ENCODE measurements at regions not wholly inside any gene's neighbourhood (a gene's known extent, or its start where the extent isn't known, plus 50 kb on each side); places are given as distances from the start of the nearest gene placed in this dataset.

DNA sequence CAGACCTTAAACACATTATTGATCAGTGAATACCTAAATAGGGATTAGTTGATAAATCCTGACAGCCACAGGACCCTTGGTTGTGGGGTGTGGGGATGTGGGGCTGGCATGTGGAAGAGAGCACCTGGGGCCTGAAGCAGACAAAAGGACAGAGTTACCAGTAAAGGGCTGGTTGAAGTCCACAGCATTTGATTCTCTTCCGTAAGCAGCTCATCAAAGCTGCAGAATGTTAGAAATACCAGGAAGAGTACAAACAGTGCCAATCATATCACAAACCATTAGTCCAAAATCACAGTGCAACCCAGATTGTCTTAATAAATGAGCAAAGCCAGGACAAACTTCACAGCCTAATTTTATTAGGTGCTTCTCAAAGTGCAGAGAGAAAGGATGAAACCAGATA, 92.5 kb upstream of the KL start:
- no peak overlapping the region for H3K27ac ChIP-seq (ENCODE audit: insufficient read depth in 1 of 2, low read depth in 1 of 2, low read length in 2 of 2, poor library complexity in 1 of 2, severe bottlenecking in 2 of 2)
- 100% methylated on average over 1 of the region's 1 CpG for WGBS (ENCODE audit: insufficient coverage)
- H3K4me1 ChIP-seq (ENCODE audit: control extremely low read depth in 1 of 4, control insufficient read depth in 4 of 4, insufficient read depth in 4 of 4, low read length in 3 of 4), result no peaks in the 10 kb centered on the region
- H3K27me3 ChIP-seq (replicated peaks in 2 of 5; ENCODE audit: control insufficient read depth in 4 of 5, insufficient read depth in 5 of 5, low read length in 4 of 5), result no peaks in the 10 kb centered on the region
- POLR2A ChIA-PET, result no interaction called here
- DNase-seq, result no peak
- no peak overlapping the region for H3K4me3 ChIP-seq (ENCODE audit: control insufficient read depth in 1 of 7, extremely low read depth in 1 of 7, insufficient read depth in 4 of 7, low read depth in 2 of 7, low read length in 6 of 7)
- peaks cover 0 to 3% (median 0%) of the 10 kb centered on the region in 5 experiments for H3K9me3 ChIP-seq (ENCODE audit: control extremely low read depth in 1 of 5, control insufficient read depth in 4 of 5, insufficient read depth in 2 of 5, low read depth in 1 of 5, low read length in 4 of 5)
- H3K36me3 ChIP-seq (ENCODE audit: control insufficient read depth in 4 of 4, insufficient read depth in 4 of 4, low read length in 3 of 4), result no peaks in the 10 kb centered on the region
- CTCF ChIA-PET, result interaction anchor here (1.5 to 2.2 kb wide), 2 partner anchors 10 to 13 kb away, joined by 4 to 7 read pairs; no protein-coding TSS in a partner anchor

- Histone ChIP-seq H3K4me1 (ENCODE audit: control extremely low read depth in 1 of 4, control insufficient read depth in 4 of 4, insufficient read depth in 4 of 4, low read length in 3 of 4) (no peaks in the 10 kb centered on the region), H3K27ac (ENCODE audit: insufficient read depth in 1 of 2, low read depth in 1 of 2, low read length in 2 of 2, poor library complexity in 1 of 2, severe bottlenecking in 2 of 2) (no peak overlapping the region), H3K4me3 (ENCODE audit: control insufficient read depth in 1 of 7, extremely low read depth in 1 of 7, insufficient read depth in 4 of 7, low read depth in 2 of 7, low read length in 6 of 7) (no peak overlapping the region), H3K27me3 (replicated peaks in 2 of 5; ENCODE audit: control insufficient read depth in 4 of 5, insufficient read depth in 5 of 5, low read length in 4 of 5) (no peaks in the 10 kb centered on the region), H3K36me3 (ENCODE audit: control insufficient read depth in 4 of 4, insufficient read depth in 4 of 4, low read length in 3 of 4) (no peaks in the 10 kb centered on the region), H3K9me3 (ENCODE audit: control extremely low read depth in 1 of 5, control insufficient read depth in 4 of 5, insufficient read depth in 2 of 5, low read depth in 1 of 5, low read length in 4 of 5) (peaks cover 0 to 5% (median 0%) of the 10 kb centered on the region in 5 experiments)
- WGBS (ENCODE audit: insufficient coverage), result 79% methylated on average over 3 of the region's 3 CpGs
- no peak for DNase-seq
- CTCF ChIA-PET, result interaction anchor here (2.2 kb wide), 1 partner anchor 11 kb away, joined by 7 read pairs; no protein-coding TSS in a partner anchor
- POLR2A ChIA-PET, result no interaction called here
Observed at GRCh38 chr13:32924886-32925285, 91.3 kb upstream of the KL start.

DNA sequence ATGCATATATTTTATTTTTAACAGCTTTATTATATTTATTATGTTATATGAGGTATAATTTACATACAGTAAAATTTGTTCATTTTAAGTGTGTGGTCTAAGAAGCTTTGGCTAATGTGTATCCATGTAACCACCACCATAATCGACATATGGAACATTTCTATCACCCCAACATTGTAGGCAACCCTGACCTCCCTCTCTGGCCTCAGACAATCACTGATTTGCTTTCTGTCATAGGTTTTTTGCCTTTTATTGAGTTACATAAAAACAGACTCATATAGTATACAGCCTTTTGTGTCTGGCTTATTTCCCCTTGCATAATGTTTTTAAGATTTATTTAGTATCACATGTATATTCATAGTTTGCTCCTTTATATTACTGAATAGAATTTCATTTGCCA, 90.7 kb upstream of the KL start:
- no CpG with 5 or more reads among the region's 1 CpG for WGBS (ENCODE audit: insufficient coverage)
- ChIA-PET CTCF (interaction anchor here (2.2 kb wide), 1 partner anchor 12 kb away, joined by 7 read pairs; no protein-coding TSS in a partner anchor), POLR2A (no interaction called here)
- no peak overlapping the region for H3K27ac ChIP-seq (ENCODE audit: insufficient read depth in 1 of 2, low read depth in 1 of 2, low read length in 2 of 2, poor library complexity in 1 of 2, severe bottlenecking in 2 of 2)
- H3K9me3 ChIP-seq (ENCODE audit: control extremely low read depth in 1 of 5, control insufficient read depth in 4 of 5, insufficient read depth in 2 of 5, low read depth in 1 of 5, low read length in 4 of 5), result peaks cover 0 to 5% (median 0%) of the 10 kb centered on the region in 5 experiments
- H3K4me3 ChIP-seq (ENCODE audit: control insufficient read depth in 1 of 7, extremely low read depth in 1 of 7, insufficient read depth in 4 of 7, low read depth in 2 of 7, low read length in 6 of 7), result no peak overlapping the region
- no peaks in the 10 kb centered on the region for H3K27me3 ChIP-seq (replicated peaks in 2 of 5; ENCODE audit: control insufficient read depth in 4 of 5, insufficient read depth in 5 of 5, low read length in 4 of 5)
- no peak for DNase-seq
- H3K4me1 ChIP-seq (ENCODE audit: control extremely low read depth in 1 of 4, control insufficient read depth in 4 of 4, insufficient read depth in 4 of 4, low read length in 3 of 4), result no peaks in the 10 kb centered on the region
- no peaks in the 10 kb centered on the region for H3K36me3 ChIP-seq (ENCODE audit: control insufficient read depth in 4 of 4, insufficient read depth in 4 of 4, low read length in 3 of 4)

GRCh38 chr13:32932376-32932775, 83.8 kb upstream of the KL start:
- Histone ChIP-seq H3K27me3 (replicated peaks in 2 of 5; ENCODE audit: control insufficient read depth in 4 of 5, insufficient read depth in 5 of 5, low read length in 4 of 5) (no peaks in the 10 kb centered on the region), H3K4me1 (ENCODE audit: control extremely low read depth in 1 of 4, control insufficient read depth in 4 of 4, insufficient read depth in 4 of 4, low read length in 3 of 4) (no peaks in the 10 kb centered on the region), H3K36me3 (ENCODE audit: control insufficient read depth in 4 of 4, insufficient read depth in 4 of 4, low read length in 3 of 4) (no peaks in the 10 kb centered on the region), H3K4me3 (ENCODE audit: control insufficient read depth in 1 of 7, extremely low read depth in 1 of 7, insufficient read depth in 4 of 7, low read depth in 2 of 7, low read length in 6 of 7) (no peak overlapping the region), H3K27ac (ENCODE audit: insufficient read depth in 1 of 2, low read depth in 1 of 2, low read length in 2 of 2, poor library complexity in 1 of 2, severe bottlenecking in 2 of 2) (no peak overlapping the region), H3K9me3 (ENCODE audit: control extremely low read depth in 1 of 5, control insufficient read depth in 4 of 5, insufficient read depth in 2 of 5, low read depth in 1 of 5, low read length in 4 of 5) (peaks cover 0 to 3% (median 0%) of the 10 kb centered on the region in 5 experiments)
- CTCF ChIA-PET, result no interaction called here
- WGBS (ENCODE audit: insufficient coverage), result no CpG with 5 or more reads among the region's 2 CpGs
- no peak for DNase-seq
- POLR2A ChIA-PET, result no interaction called here

GRCh38 chr13:32936716-32937115, 79.5 kb upstream of the KL start:
- Histone ChIP-seq H3K27ac (ENCODE audit: insufficient read depth in 1 of 2, low read depth in 1 of 2, low read length in 2 of 2, poor library complexity in 1 of 2, severe bottlenecking in 2 of 2) (no peak overlapping the region), H3K9me3 (ENCODE audit: control extremely low read depth in 1 of 5, control insufficient read depth in 4 of 5, insufficient read depth in 2 of 5, low read depth in 1 of 5, low read length in 4 of 5) (peaks cover 0 to 2% (median 0%) of the 10 kb centered on the region in 5 experiments), H3K4me1 (ENCODE audit: control extremely low read depth in 1 of 4, control insufficient read depth in 4 of 4, insufficient read depth in 4 of 4, low read length in 3 of 4) (peaks cover 8 to 24% (median 19%) of the 10 kb centered on the region in 4 experiments), H3K27me3 (replicated peaks in 2 of 5; ENCODE audit: control insufficient read depth in 4 of 5, insufficient read depth in 5 of 5, low read length in 4 of 5) (no peaks in the 10 kb centered on the region), H3K36me3 (ENCODE audit: control insufficient read depth in 4 of 4, insufficient read depth in 4 of 4, low read length in 3 of 4) (no peaks in the 10 kb centered on the region), H3K4me3 (ENCODE audit: control insufficient read depth in 1 of 7, extremely low read depth in 1 of 7, insufficient read depth in 4 of 7, low read depth in 2 of 7, low read length in 6 of 7) (no peak overlapping the region)
- ChIA-PET CTCF (no interaction called here), POLR2A (no interaction called here)
- DNase-seq, result no peak
- WGBS (ENCODE audit: insufficient coverage), result no CpG with 5 or more reads among the region's 3 CpGs

DNA sequence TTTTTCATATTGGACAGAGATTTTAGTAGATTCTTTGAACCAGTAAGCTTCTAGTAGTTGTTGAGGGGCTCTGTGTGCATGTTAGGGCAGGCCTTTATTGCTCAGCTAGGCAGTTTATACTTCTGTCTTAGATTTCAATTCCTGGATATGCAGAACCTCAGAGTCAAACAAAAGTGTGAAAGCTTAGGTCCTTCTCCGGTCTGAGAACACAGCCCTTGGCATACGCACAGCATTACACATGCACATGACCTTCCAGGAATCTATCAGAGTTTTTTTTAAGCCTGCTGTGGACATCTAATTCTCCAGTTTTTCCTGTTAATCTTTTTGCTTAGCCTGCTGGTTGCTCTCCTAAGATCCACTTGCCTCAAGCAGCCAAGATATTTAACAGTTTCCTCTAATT, 77.9 kb upstream of the KL start:
- H3K4me3 ChIP-seq (ENCODE audit: control insufficient read depth in 1 of 7, extremely low read depth in 1 of 7, insufficient read depth in 4 of 7, low read depth in 2 of 7, low read length in 6 of 7), result no peak overlapping the region
- H3K27ac ChIP-seq (ENCODE audit: insufficient read depth in 1 of 2, low read depth in 1 of 2, low read length in 2 of 2, poor library complexity in 1 of 2, severe bottlenecking in 2 of 2), result no peak overlapping the region
- H3K36me3 ChIP-seq (ENCODE audit: control insufficient read depth in 4 of 4, insufficient read depth in 4 of 4, low read length in 3 of 4), result no peaks in the 10 kb centered on the region
- POLR2A ChIA-PET, result interaction anchor here (0.6 kb wide), 1 partner anchor 292 kb away, joined by 3 read pairs; no protein-coding TSS in a partner anchor
- H3K27me3 ChIP-seq (replicated peaks in 2 of 5; ENCODE audit: control insufficient read depth in 4 of 5, insufficient read depth in 5 of 5, low read length in 4 of 5), result no peaks in the 10 kb centered on the region
- CTCF ChIA-PET, result interaction anchor here (1.4 kb wide), 1 partner anchor 9 kb away, joined by 5 read pairs; no protein-coding TSS in a partner anchor
- 89% methylated on average over 2 of the region's 2 CpGs for WGBS (ENCODE audit: insufficient coverage)
- H3K9me3 ChIP-seq (ENCODE audit: control extremely low read depth in 1 of 5, control insufficient read depth in 4 of 5, insufficient read depth in 2 of 5, low read depth in 1 of 5, low read length in 4 of 5), result peaks cover 0 to 2% (median 0%) of the 10 kb centered on the region in 5 experiments
- H3K4me1 ChIP-seq (ENCODE audit: control extremely low read depth in 1 of 4, control insufficient read depth in 4 of 4, insufficient read depth in 4 of 4, low read length in 3 of 4), result peaks cover 9 to 24% (median 20%) of the 10 kb centered on the region in 4 experiments
- no peak for DNase-seq

- Histone ChIP-seq H3K27ac (ENCODE audit: insufficient read depth in 1 of 2, low read depth in 1 of 2, low read length in 2 of 2, poor library complexity in 1 of 2, severe bottlenecking in 2 of 2) (no peak overlapping the region), H3K36me3 (ENCODE audit: control insufficient read depth in 4 of 4, insufficient read depth in 4 of 4, low read length in 3 of 4) (no peaks in the 10 kb centered on the region), H3K27me3 (replicated peaks in 2 of 5; ENCODE audit: control insufficient read depth in 4 of 5, insufficient read depth in 5 of 5, low read length in 4 of 5) (no peaks in the 10 kb centered on the region), H3K4me1 (ENCODE audit: control extremely low read depth in 1 of 4, control insufficient read depth in 4 of 4, insufficient read depth in 4 of 4, low read length in 3 of 4) (peaks cover 9 to 24% (median 20%) of the 10 kb centered on the region in 4 experiments), H3K4me3 (ENCODE audit: control insufficient read depth in 1 of 7, extremely low read depth in 1 of 7, insufficient read depth in 4 of 7, low read depth in 2 of 7, low read length in 6 of 7) (no peak overlapping the region), H3K9me3 (ENCODE audit: control extremely low read depth in 1 of 5, control insufficient read depth in 4 of 5, insufficient read depth in 2 of 5, low read depth in 1 of 5, low read length in 4 of 5) (peaks cover 0 to 2% (median 0%) of the 10 kb centered on the region in 5 experiments)
- no peak for DNase-seq
- ChIA-PET POLR2A (no interaction called here), CTCF (interaction anchor here (1.4 kb wide), 1 partner anchor 10 kb away, joined by 5 read pairs; no protein-coding TSS in a partner anchor)
- 100% methylated on average over 1 of the region's 2 CpGs for WGBS (ENCODE audit: insufficient coverage)
Observed at GRCh38 chr13:32938907-32939306, 77.3 kb upstream of the KL start.

All from common myeloid progenitor, CD34-positive (primary cell).